NOMO-1 treated with DMSO at 0.1 percent for 48 hours (cell line): ENCODE measurements at regions not wholly inside any gene's neighbourhood (a gene's known extent, or its start where the extent isn't known, plus 50 kb on each side); places are given as distances from the start of the nearest gene placed in this dataset.

Experiments used
- DNase-seq: peaks from one replicate; lab custom pipeline; 2025; ENCODE audit not compliant: unreplicated experiment; lab: John Stamatoyannopoulos, UW

DNA sequence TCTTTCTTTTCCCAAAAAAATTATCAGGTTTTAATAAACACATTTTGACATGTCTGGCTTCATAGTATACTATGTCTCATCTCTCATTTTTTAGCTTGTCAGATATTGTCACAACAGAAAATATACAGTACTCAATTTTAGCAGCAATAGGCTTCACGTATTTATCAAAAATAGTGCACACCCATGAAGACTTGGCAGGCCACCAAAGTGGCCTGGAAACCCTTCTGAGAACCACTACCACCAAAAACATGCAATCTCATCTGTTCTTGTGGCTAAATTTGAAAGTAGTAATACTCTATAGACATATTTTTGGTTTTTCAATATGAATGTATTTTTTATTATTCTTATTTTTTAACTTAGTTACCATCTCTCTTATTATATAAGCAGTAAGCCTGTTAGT is 1094.5 kb upstream of the LRRN3 start:
- DNase-seq: no peak

DNA sequence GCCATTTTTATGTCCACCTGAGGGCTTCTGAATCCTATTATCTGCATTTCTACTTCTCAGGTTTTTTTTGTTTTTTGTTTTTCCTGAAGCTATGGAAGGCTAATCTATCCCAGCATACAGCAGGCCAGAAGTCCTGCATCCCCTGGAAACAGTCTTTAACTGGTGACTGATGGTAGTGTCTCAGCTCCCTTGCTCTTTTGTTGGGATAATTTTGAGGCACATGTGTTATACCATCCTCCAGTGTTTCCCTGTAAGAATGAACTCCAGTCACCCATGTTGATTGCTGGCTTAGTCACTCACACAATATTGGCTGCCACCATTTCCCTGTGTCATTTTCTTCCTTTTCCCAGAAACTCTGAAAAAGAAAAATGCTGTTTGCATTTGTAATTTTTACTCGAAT is 1094.0 kb upstream of the LRRN3 start:
- no peak for DNase-seq

DNA sequence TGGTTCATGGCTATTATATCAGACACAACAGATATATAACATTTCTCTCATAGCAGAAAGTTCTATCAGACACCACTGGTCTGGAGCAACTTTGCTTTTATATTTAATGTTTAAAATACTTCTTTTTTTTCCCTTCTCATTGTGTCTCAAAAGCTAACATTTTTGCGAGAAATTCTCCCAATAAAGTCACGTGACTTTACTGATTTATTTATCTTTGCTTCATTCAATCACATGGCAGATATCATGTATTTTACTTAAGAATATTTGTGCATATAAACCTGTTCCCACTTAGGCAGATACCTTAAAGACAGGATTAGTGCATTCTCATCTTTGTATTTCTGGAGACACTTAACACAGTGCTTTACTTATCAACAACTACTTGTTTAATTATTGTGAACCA is 1093.1 kb upstream of the LRRN3 start:
- no peak for DNase-seq

DNA sequence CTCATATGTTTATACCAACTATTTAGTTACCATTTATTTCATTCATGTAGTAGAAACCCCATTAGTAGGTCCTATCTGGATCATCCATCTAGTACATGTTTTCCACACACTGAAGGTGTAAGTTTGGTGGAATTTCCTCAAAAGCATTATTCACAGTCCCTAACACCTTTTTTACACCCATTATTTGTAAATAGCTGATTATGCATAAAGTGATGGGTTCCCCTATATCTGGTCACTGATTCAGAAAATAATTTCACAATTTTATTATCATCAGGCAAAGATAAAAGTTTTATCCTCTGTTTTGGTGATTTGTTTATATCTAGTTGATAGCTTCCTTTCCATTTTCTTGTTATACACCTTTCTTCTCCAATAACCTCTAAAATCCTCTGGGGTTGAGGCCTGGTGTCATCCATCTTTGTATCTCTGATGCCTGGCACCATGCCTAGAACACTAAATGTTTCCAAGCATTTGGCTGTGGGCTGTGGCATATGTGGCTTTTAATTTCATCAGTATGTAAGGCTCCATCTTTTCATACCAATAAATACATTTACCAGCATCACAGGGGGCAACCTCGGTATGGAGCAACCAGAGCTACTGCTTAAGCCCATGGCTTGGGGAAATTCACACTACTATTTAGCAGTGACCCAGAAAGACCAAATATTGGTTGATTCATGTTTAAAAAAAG is 1089.5 kb upstream of the LRRN3 start:
- DNase-seq: no peak

DNA sequence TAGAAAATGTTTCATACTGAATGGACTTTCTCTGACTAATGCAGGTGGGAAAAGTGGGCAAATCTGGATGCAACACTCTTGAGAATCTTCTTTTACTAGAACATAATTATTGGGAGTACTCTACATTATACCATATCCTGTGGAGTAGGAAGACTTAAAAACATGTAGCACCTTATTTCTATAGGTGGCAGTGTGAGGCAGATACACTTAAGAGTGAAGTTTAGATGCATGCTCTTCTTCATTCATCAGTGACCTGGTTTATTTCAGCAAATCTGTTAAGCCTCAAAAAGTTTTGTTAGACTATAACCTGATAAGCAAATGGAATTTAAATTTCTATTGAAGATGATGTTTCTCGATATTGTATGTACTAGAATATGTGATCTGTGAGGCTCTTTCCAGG is 1087.1 kb upstream of the LRRN3 start:
- DNase-seq: no peak

DNA sequence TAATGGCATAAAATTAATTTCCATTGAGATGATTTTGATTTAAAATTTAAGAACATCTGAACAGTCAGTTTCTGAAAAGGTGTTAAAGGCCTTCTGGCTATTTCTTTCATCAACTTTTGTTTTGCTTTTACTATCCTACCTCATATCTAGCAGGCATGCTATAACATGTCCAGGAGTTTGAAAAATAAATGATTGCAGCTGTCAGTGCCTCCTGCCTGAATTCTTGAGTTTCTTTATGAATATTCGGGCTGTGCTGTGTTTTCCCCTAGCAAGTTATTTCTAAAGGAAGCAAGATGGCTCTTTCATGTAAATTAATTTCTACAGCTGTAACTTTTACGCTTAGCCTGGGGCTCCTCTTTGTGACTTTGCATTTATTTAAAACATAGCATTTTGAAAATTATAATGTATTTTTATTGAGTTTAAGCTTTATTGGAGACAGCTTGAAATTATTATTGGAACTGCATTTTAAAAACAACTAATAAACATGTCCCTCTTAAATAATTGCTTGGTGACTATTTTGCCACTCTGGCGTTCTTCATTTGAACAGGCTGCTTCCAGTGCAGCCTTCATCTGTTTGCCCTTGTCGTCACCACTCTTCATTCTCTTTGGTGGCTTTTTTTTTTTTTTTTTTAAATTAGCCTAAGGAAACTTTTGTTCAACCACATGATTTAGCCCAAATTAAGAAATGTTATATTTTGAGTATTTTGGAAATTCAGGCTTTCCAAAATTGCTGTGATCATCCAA is 1083.4 kb upstream of the LRRN3 start:
- DNase-seq: no peak

DNA sequence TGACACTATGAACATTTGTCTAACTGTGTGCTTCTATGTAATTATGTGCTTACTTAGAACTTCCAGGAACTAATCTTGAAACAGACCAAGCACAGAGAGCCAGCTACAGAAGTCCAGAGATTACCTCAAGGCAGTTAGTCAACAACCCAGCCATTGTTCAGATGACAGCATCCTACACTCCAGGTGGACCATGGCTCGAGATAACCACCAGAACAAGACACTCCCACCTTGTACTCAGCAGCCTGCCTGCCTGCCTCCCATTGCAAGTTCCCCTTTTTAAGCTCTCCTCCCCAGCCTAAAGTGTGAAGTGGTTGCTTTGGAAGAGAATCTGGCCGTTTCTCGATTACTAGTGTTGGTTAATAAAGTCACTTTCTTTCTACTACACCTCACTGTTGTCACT is 1080.6 kb upstream of the LRRN3 start:
- DNase-seq: no peak

DNA sequence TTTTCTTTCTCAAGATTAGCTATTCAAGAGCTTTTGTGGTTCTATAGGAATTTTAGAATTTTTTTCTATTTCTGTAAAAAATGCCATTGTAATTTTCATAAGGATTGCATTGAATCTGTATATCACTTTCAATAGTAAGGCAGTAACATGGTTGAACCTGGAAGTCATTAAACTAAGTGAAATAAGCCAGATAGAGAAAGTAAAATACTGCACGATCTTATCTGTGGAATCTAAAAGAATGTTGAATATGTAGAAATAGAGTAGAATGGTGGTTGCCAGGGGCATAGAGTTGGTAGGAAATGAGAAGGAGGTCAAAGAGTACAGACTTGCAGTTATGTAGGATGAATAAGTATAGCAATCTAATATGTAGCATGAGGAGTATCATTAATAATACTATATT is 1073.5 kb upstream of the LRRN3 start:
- no peak for DNase-seq

DNA sequence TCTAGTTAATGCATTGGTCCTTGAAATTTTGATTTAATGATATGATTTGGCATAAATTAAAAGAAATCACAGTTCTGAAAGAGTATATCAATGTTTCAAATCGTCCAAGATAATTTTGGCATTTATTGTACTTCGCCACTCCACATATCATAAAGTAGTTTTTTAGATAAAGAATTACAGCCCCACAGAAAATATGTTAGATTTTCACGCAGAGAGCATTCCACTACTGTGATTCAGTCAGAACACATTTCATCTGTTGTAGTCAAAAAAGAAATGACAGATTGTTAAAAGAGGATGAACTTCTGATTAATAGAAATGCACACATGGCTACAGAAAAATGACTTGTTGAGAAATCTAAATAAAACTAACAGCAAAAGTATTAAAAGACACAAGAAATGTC is 1063.5 kb upstream of the LRRN3 start:
- no peak for DNase-seq

DNA sequence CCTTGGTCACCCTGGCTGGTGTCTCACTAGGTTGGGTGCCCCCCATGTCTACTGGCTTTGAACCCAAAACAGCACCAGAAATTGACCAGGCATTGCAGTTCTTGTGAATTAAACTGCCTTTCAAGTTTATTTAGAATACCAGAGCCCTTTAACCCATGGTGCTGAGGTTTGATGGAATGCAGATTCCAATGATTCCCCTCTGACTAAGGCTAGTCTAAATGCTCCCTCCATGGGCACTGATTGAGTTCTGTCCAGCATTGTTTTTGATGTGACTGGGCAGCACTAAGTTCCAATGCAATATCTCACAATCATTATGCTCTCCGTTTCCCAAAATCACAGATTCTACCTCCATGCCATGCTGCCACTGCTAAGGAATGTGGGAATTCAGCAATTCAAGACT is 1047.4 kb upstream of the LRRN3 start:
- DNase-seq: no peak

DNA sequence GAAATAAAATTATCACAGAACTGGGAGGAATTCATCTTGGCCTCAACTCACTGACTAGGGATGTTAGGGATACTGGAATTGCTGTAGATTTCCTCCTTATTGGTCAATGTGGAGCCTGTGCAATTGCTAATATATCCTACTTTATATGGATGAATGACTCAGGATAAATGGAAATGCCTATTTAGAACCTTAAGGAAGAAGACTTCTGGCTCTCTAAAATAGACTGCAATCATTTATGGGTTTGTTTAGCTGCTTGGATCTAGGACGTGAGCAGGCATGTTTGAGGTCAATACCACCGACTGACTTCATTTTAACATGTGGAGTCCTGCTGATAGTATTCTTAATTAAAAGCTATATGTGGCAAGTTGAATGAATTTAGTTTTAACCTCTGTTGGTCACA is 1040.1 kb upstream of the LRRN3 start:
- no peak for DNase-seq

DNA sequence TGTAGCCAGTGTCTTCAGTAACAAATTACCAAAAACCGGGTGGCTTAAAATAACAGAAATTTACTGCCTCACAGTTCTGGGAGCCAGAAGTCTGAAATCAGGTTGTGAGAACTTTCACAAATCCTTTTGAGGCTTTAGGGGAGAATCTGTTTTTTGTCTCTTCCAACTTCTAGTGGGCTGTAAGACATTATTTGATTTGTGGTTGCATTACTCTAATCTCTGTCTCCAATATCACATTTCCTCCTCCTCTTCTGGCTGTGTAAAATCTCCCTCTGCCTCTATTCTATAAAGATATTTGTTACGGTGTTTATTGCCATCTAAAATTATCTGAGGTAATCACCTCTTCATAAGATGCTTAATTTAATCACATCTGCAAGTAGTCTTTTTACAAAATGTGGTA is 1039.6 kb upstream of the LRRN3 start:
- no peak for DNase-seq

DNA sequence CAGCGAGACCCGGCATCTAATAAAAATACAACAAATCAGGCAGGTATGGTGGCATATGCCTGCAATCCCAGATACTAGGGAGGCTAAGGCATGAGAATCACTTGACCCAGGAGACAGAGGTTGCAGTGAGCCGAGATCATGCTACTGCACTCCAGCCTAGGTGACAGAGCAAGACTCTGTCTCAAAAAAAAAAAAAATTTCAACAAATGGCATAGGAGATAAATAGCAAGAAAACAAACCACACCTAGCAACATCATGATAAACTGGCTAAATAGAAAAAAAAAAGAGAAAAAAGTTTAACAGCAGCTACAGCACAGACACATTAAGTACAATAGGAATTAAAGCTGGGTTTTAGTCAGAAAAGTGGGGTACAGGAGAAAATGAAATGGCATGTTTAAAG is 1034.6 kb upstream of the LRRN3 start:
- no peak for DNase-seq

DNA sequence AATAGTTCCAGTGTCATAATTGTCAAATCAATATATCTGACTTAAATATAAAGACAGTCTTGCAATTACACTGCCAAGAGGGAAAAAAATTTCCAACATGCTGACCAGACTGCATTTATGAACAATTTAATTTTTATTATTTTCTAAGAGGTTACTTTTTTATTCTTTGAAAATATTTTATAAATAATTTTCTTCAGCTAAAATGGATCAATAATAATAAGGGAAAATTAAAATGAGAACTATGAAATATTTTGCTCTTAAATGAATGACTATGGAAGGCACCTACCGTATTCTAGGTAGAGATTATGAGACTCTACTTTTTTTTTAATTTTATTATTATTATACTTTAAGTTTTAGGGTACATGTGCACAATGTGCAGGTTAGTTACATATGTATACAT is 1032.5 kb upstream of the LRRN3 start:
- no peak for DNase-seq

DNA sequence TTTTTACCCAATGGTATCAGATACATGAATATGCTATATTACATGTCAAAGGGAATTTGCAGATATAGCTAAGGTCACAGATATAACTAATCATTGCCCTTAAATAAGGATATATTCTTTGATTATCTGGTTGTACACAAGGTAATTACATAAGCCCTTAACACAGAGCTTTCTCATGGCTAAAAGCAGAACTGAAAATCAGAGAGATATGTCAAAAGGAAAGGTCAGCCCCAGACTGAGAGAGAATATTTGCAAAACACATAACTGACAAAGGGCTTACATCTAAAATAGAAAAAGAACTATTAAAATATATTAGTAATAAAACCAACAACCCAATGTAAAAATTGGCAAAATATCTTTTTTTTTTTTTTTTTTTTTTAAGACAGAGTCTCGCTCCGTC is 1029.5 kb upstream of the LRRN3 start:
- no peak for DNase-seq

DNA sequence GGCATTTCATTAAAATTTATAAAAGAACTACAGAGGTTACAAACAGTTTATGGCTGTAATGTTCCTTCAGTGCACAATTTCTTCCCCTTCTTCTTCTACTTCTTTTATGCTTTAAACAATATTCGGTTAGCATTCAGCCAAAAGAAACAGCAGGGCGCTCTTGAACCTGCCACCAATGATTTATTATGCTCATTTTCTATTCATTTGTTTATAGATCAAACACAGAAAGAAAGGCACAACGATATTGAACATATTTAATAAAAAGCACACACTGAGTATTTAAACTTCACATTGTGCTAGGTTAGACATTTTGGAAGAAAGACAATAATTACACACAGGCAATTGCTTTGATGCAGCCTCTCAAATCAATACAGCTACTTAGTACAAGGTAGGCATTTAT is 1025.8 kb upstream of the LRRN3 start:
- DNase-seq: no peak

DNA sequence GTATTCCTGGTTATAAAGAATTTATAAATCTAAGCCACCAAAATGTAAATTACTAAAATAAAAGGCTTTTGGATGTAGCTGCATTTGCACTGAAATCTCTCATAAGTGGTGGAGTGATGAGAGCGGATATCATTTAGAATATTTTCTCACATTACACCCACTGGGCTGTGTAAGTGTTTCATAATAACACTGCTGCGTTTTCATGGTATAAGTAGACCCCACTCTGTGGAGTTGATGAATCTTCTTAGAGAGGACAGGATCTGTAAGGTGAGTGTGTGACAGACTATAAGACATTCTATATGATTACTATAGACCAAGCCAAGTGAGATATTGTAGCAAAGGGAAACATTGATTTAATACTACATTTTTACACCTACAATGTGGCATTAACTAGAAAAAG is 1024.1 kb upstream of the LRRN3 start:
- DNase-seq: no peak

DNA sequence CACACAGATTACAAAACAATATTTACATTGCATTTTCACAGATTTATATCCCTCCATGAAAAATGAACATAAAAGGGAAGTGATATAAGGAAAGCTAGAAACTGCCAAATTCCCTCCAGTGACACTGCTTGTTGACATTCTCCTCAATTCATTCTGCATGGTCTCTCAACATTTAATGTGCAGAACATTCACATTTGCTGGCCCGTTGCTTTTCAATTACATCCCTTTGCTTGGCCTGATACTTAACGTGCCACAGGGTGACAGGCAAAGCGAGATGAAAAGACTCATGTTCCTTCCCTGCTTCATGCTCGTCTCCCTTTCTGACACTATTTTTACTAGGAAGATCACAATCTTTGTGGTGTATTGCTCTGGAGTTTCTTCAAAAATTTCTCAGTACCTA is 1019.7 kb upstream of the LRRN3 start:
- no peak for DNase-seq

DNA sequence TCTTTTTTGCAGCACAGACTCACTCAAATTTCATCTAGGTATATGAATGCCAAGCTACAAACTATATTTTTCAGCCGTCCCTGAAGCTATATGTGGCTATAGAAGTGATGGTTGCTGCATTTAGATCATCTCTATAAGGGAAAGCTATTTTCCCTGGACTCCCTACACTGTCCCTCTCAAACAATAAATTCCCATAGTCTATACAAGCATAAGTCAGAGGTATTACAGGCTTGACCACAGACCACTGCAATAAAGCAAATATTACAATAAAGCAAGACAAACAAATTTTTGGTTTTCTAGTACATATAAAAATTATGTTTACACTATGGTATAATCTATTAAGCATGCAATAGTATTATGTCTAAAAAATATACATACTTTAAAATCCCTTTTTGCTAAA is 1015.5 kb upstream of the LRRN3 start:
- no peak for DNase-seq

DNA sequence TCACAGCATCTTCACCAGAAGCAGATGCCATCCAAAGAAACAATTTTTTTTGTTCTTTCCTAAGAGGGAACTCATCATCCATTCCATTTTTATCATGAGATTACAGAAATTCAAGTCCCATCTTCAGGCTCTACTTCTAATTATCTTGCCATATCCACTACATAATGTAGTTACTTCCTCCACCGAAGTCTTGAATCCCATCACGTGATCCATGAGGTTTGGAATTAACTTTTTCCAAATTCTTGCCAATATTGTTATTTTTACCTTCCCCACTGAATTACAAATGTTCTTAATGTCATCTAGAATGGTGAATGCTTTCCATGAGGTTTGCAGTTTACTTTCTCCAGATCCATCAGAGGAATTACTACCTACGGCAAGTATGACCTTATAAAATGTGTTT is 1014.7 kb upstream of the LRRN3 start:
- DNase-seq: no peak

DNA sequence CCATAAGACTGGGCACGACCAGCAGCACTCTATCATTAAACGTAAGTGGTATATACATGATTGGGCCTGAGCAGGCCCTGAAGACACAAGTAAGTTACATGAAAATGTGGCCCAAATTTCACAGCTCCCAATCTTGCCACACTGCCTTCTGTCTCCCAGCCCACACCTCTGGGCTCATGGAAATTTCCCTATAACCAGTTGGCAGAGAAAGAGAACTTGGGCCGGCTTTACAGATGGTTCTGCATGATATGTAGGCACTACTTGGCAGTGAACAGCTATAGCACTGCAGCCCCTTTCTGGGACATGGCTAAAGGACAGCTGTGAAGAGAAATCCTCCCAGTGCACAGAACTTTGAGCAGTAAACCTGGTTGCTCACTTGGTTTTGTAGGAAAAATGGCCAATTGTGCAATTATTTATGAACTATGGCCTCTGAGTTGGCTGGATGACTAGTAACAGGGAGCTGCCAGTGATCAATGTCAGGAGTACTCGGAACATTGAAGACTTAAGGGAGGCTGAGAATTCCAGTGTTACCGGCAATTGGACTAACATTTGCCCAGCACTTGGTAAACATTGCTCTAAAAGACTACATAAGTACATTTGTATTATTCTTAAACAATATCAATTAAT is 1006.6 kb upstream of the LRRN3 start:
- DNase-seq: no peak

DNA sequence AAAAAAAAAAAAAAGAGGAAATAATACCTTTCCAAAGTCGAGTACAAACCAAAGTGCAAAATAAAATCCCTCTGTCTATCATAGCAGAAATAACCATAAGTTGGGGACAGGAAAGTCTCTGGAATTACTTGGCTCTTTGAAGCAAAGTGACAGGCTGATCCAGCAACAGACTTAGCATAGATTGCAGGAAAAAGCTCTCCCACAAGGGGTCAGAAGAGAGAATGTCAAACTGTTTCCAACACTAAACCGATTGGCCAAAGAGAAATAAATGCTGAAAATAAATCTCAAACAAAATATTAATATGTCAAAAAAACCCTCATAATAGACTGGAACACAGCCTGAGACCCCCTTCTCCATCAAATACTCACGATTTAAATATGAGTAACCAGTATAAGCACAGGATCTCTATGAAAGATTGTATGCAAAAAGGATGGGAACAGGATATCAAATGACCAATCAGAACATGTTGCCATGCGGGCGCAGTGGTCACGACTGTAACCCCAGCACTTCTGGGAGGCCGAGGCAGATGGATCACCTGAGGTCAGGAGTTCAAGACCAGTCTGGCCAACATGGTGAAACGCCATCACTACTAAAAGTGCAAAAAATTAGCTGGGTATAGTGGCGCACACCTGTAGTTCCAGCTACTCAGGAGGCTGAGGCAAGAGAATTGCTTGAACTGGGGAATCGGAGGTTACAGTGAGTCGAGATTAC is 1000.7 kb upstream of the LRRN3 start:
- no peak for DNase-seq
